ENCODE measurements at regions not wholly inside any gene's neighbourhood (a gene's known extent, or its start where the extent isn't known, plus 50 kb on each side); places are given as distances from the start of the nearest gene placed in this dataset.

- Histone ChIP-seq H3K4me1 (no peaks in the 10 kb centered on the region), H3K27me3 (no peaks in the 10 kb centered on the region), H3K27ac (no peak overlapping the region), H3K36me3 (no peaks in the 10 kb centered on the region), H3K9me3 (no peaks in the 10 kb centered on the region), H3K4me3 (no peak overlapping the region)
- TF ChIP-seq CTCF (IDR thresholded peaks at IDR 0.05), result no peak
- intact Hi-C loops (cut with DNase I), result no loop called here
- ATAC-seq, result no peak
- DNase-seq, result no peak
Measured at GRCh38 chr2:137870682-137871081, 93.6 kb upstream of the HNMT start.

DNA sequence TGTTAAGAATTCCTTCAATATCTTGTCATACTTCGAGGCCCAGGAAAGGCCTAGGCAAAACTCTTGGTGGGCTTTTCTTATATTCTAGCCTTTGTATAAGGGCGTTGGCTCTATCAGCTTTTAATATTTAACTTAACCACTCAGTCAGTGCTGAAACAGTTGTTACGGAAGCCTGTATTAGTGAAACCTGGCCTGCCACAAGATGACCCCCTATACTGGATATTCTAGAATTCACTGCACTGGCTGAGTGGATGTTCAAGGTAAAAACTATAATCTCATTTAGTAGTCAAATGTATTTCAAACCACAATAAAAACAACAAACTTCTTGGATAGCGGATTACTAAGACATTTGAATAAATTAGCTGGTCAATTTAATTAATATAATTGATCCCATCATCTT lies 91.7 kb upstream of the HNMT start:
- Histone ChIP-seq H3K27ac (no peak overlapping the region), H3K27me3 (no peaks in the 10 kb centered on the region), H3K4me3 (no peak overlapping the region), H3K4me1 (no peaks in the 10 kb centered on the region), H3K36me3 (no peaks in the 10 kb centered on the region), H3K9me3 (no peaks in the 10 kb centered on the region)
- intact Hi-C loops (cut with DNase I), result no loop called here
- no peak for DNase-seq
- no peak for TF ChIP-seq CTCF (IDR thresholded peaks at IDR 0.05)
- ATAC-seq, result no peak

- H3K4me1 ChIP-seq, result no peaks in the 10 kb centered on the region
- TF ChIP-seq CTCF (IDR thresholded peaks at IDR 0.05), result no peak
- no peaks in the 10 kb centered on the region for H3K36me3 ChIP-seq
- H3K4me3 ChIP-seq, result no peak overlapping the region
- no peaks in the 10 kb centered on the region for H3K27me3 ChIP-seq
- no peak for DNase-seq
- intact Hi-C loops (cut with DNase I), result no loop called here
- no peak for ATAC-seq
- no peak overlapping the region for H3K27ac ChIP-seq
- H3K9me3 ChIP-seq, result no peaks in the 10 kb centered on the region
Measured at GRCh38 chr2:137873536-137874244, 90.6 kb upstream of the HNMT start.

- no peaks in the 10 kb centered on the region for H3K9me3 ChIP-seq
- no peaks in the 10 kb centered on the region for H3K36me3 ChIP-seq
- intact Hi-C loops (cut with DNase I), result no loop called here
- no peaks in the 10 kb centered on the region for H3K4me1 ChIP-seq
- ATAC-seq (no peak), DNase-seq (no peak)
- H3K27ac ChIP-seq, result no peak overlapping the region
- no peaks in the 10 kb centered on the region for H3K27me3 ChIP-seq
- TF ChIP-seq CTCF (IDR thresholded peaks at IDR 0.05), result no peak
- H3K4me3 ChIP-seq, result no peak overlapping the region
Measured at GRCh38 chr2:137879121-137879520, 85.2 kb upstream of the HNMT start.

DNA sequence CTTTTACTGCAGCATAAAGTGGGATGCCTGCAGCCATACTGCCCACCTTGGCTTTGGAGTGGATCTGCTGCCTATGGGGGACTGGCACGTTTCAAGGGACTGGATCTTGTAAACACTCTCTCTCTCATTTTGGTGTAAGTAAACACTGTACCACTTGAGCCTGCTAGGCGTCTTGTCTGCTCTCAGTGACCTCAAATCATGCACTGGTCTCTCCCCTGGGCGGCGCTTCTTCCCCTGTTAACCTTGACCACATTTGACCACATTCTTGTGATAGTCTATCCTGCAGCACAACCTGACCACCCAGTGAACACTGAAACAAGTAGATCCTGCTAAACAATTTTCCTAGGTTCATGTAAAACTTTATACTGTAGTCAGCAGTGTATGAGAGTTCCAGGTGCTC lies 82.6 kb upstream of the HNMT start:
- intact Hi-C loops (cut with DNase I), result no loop called here
- no peak for TF ChIP-seq CTCF (IDR thresholded peaks at IDR 0.05)
- ATAC-seq (no peak), DNase-seq (no peak)
- H3K27me3 ChIP-seq, result no peaks in the 10 kb centered on the region
- H3K36me3 ChIP-seq, result no peaks in the 10 kb centered on the region
- H3K4me1 ChIP-seq, result no peaks in the 10 kb centered on the region
- H3K27ac ChIP-seq, result no peak overlapping the region
- H3K9me3 ChIP-seq, result no peaks in the 10 kb centered on the region
- H3K4me3 ChIP-seq, result no peak overlapping the region

Measured in upper lobe of right lung (tissue), 1 donor.